HCT116 (cell line): ENCODE measurements at regions not wholly inside any gene's neighbourhood (a gene's known extent, or its start where the extent isn't known, plus 50 kb on each side); places are given as distances from the start of the nearest gene placed in this dataset.

Experiments
- ATAC-seq: fragments of 200-7000 bp; cut with Tn5 transposase; 2 replicates; pipeline ENCODE4 v1.9.1; 2020; ENCODE audit warnings: mild to moderate bottlenecking, moderate library complexity
- BruUV-seq: library from RNA; stranded (reverse); fragments of 400-500 nt; replicated peaks from 2 replicates; lab custom pipeline; 2021; lab: Mats Ljungman, UMichigan
- CTCF ChIA-PET: fragments of 300-600 bp; sonication (Branson Sonifier 250); formaldehyde crosslinking; loops from one replicate; lab custom pipeline; 2021; ENCODE audit warnings: antibody characterized with exemption; lab: Charles Lee
- POLR2A ChIA-PET: fragments of 300-600, 350-600 bp; sonication (Branson Sonifier 250); formaldehyde crosslinking; loops from one replicate; lab custom pipeline; 2021; ENCODE audit warnings: antibody characterized with exemption; lab: Charles Lee
- RAD21 ChIA-PET, 2 experiments: fragments of 300-600 bp; sonication (Branson Sonifier 250); formaldehyde crosslinking; loops; one replicate each; lab custom pipeline; 2023; ENCODE audit warnings: low total read pairs in 2 of 2; ENCODE audit not compliant: uncharacterized antibody in 2 of 2, unreplicated experiment in 2 of 2, low non-redundant PET in 1 of 2; lab: Charles Lee
- DNase-seq: peaks from one replicate; pipeline ENCODE4 v3.0.0-alpha.2; 2010; ENCODE audit warnings: low read depth, low spot score
- H2AFZ ChIP-seq: fragments of 200-600 bp; shearing (Covaris generic), sonication (generic); 2 replicates; pipeline ENCODE4 v1.6.1; 2017; ENCODE audit warnings: low read depth, mixed run types, mixed read lengths, antibody characterized with exemption, low read length; ENCODE audit not compliant: poor library complexity, severe bottlenecking
- H3K27ac ChIP-seq: 2 replicates; pipeline ENCODE4 v1.5.1; 2012; ENCODE audit warnings: low read depth, low read length
- H3K27me3 ChIP-seq: fragments of 200-600 bp; sonication (generic); 2 replicates; pipeline ENCODE4 v1.6.1; 2016; ENCODE audit warnings: mixed run types, low read length, mixed read lengths; ENCODE audit not compliant: insufficient read depth
- H3K36me3 ChIP-seq, 2 experiments: fragments of 200-500 bp in 1 of 2; fragments of 200-600 bp in 1 of 2; sonication (Bioruptor generic) in 1 of 2; sonication (generic) in 1 of 2; 2 replicates each; pipeline versions ENCODE4 v1.5.1 to v1.6.1; 2014 to 2016; ENCODE audit warnings: low read length in 2 of 2, inconsistent platforms in 1 of 2, mixed read lengths in 1 of 2, mixed run types in 1 of 2; ENCODE audit not compliant: insufficient read depth in 2 of 2, control insufficient read depth in 1 of 2
- H3K4me1 ChIP-seq, 2 experiments: fragments of 200-600 bp in 1 of 2; sonication (generic) in 1 of 2; 2 replicates each; pipeline versions ENCODE4 v1.5.1 to v1.6.1; 2012 to 2017; ENCODE audit warnings: low read length in 2 of 2, inconsistent platforms in 1 of 2, mild to moderate bottlenecking in 1 of 2, mixed read lengths in 1 of 2, mixed run types in 1 of 2, moderate library complexity in 1 of 2; ENCODE audit not compliant: insufficient read depth in 2 of 2, control insufficient read depth in 1 of 2
- H3K4me2 ChIP-seq: fragments of 200-600 bp; sonication (generic); 2 replicates; pipeline ENCODE4 v1.6.1; 2017; ENCODE audit warnings: mixed run types, low read length, mixed read lengths
- H3K4me3 ChIP-seq, 2 experiments: fragments of 200-600 bp in 1 of 2; sonication (generic) in 1 of 2; replicated peaks in 1 of 2; 2 replicates each; pipeline ENCODE4 v1.5.1; 2011 to 2016; ENCODE audit warnings: low read length in 2 of 2, control low read depth in 1 of 2, low read depth in 1 of 2, mild to moderate bottlenecking in 1 of 2, mixed read lengths in 1 of 2, mixed run types in 1 of 2
- H3K79me2 ChIP-seq: fragments of 200-600 bp; sonication (generic); 2 replicates; pipeline ENCODE4 v1.6.1; 2017; ENCODE audit warnings: mild to moderate bottlenecking, mixed run types, low read length, moderate library complexity, mixed read lengths; ENCODE audit not compliant: insufficient read depth
- H3K9ac ChIP-seq: fragments of 200-600 bp; sonication (generic); 2 replicates; pipeline ENCODE4 v1.6.1; 2016; ENCODE audit warnings: low read length, mixed read lengths
- H3K9me2 ChIP-seq: fragments of 200-600 bp; sonication (generic), shearing (Covaris generic); 2 replicates; pipeline ENCODE4 v1.6.1; 2017; ENCODE audit warnings: mixed run types, mild to moderate bottlenecking, moderate library complexity; ENCODE audit not compliant: insufficient read depth
- H3K9me3 ChIP-seq, 2 experiments: fragments of 200-500 bp in 1 of 2; fragments of 200-600 bp in 1 of 2; sonication (Bioruptor generic) in 1 of 2; sonication (generic) in 1 of 2; 2 replicates each; pipeline ENCODE4 v1.6.1; 2014 to 2017; ENCODE audit warnings: low read length in 2 of 2, mixed read lengths in 2 of 2, inconsistent platforms in 1 of 2, low read depth in 1 of 2, mild to moderate bottlenecking in 1 of 2, mixed run types in 1 of 2, moderate library complexity in 1 of 2; ENCODE audit not compliant: control insufficient read depth in 1 of 2, insufficient read depth in 1 of 2
- H4K20me1 ChIP-seq: fragments of 200-600 bp; sonication (generic), shearing (Covaris generic); 2 replicates; pipeline ENCODE4 v1.6.1; 2017; ENCODE audit warnings: mixed run types, mild to moderate bottlenecking, moderate library complexity; ENCODE audit not compliant: insufficient read depth
- ATF3 ChIP-seq: IDR thresholded peaks from 2 replicates; pipeline ENCODE4 v1.6.1; 2012
- FOSL1 ChIP-seq: IDR thresholded peaks from 2 replicates; pipeline ENCODE4 v1.6.1; 2012; ENCODE audit warnings: low read depth
- JUND ChIP-seq: IDR thresholded peaks from 2 replicates; pipeline ENCODE4 v1.6.1; 2012
- MAX ChIP-seq: IDR thresholded peaks from 2 replicates; pipeline ENCODE4 v1.6.1; 2012
- POLR2A ChIP-seq: IDR thresholded peaks from 2 replicates; pipeline ENCODE4 v1.7.0; 2011; ENCODE audit warnings: borderline replicate concordance; ENCODE audit not compliant: insufficient read depth, insufficient read length; ENCODE audit errors: extremely low read depth
- SIN3A ChIP-seq: IDR thresholded peaks from 2 replicates; pipeline ENCODE4 v1.6.1; 2012; ENCODE audit warnings: low read depth
- SP1 ChIP-seq: IDR thresholded peaks from 2 replicates; pipeline ENCODE4 v1.6.1; 2012; ENCODE audit warnings: low read depth
- TCF7L2 ChIP-seq: IDR thresholded peaks from 2 replicates; pipeline ENCODE4 v1.7.0; 2011; ENCODE audit warnings: borderline replicate concordance, inconsistent platforms; ENCODE audit not compliant: insufficient read depth, insufficient read length; ENCODE audit errors: extremely low read depth
- ZBTB33 ChIP-seq: IDR thresholded peaks from 2 replicates; pipeline ENCODE4 v1.6.1; 2011; ENCODE audit warnings: mild to moderate bottlenecking, low read length, moderate library complexity; ENCODE audit not compliant: insufficient replicate concordance; ENCODE audit errors: extremely low read depth
- intact Hi-C: fragments of 100-400 bp; cut with micrococcal nuclease; formaldehyde crosslinking; loops from 2 replicates; pipeline ENCODE4 v1.10.0; 2022

- CTCF ChIA-PET, result no interaction called here
- H3K36me3 ChIP-seq, result no peaks in the 10 kb centered on the region
Measured at GRCh38 chr14:71362920-71363584, 455.8 kb downstream of the PCNX1 start.

More at GRCh38 chr14:71362920-71363584, 455.8 kb downstream of the PCNX1 start:
- H3K9ac ChIP-seq, result no peak overlapping the region
- H3K27ac ChIP-seq, result no peak overlapping the region
- H3K79me2 ChIP-seq, result peaks cover 11% of the 10 kb centered on the region
- no peaks in the 10 kb centered on the region for H4K20me1 ChIP-seq
- H3K9me3 ChIP-seq, result no peaks in the 10 kb centered on the region
- no peak overlapping the region for H3K4me3 ChIP-seq
- no peaks in the 10 kb centered on the region for H3K4me1 ChIP-seq
- no peaks in the 10 kb centered on the region for H3K9me2 ChIP-seq
- POLR2A ChIA-PET, result no interaction called here
- RAD21 ChIA-PET, result no interaction called here
- DNase-seq, result no peak
- no TSS peak for BruUV-seq
- TF ChIP-seq JUND (no peak), FOSL1 (no peak), ATF3 (no peak), ZBTB33 (no peak), MAX (no peak), POLR2A (no peak), SIN3A (no peak), TCF7L2 (no peak), SP1 (no peak)
- TF ChIP-seq, all 23 proteins: peak for 0
- no peaks in the 10 kb centered on the region for H3K27me3 ChIP-seq
- H3K4me2 ChIP-seq, result no peak overlapping the region
- intact Hi-C loops, result no loop called here
- no peak for ATAC-seq
- no peak overlapping the region for H2AFZ ChIP-seq
